ENCODE measurements at regions not wholly inside any gene's neighbourhood (a gene's known extent, or its start where the extent isn't known, plus 50 kb on each side); places are given as distances from the start of the nearest gene placed in this dataset.

DNA sequence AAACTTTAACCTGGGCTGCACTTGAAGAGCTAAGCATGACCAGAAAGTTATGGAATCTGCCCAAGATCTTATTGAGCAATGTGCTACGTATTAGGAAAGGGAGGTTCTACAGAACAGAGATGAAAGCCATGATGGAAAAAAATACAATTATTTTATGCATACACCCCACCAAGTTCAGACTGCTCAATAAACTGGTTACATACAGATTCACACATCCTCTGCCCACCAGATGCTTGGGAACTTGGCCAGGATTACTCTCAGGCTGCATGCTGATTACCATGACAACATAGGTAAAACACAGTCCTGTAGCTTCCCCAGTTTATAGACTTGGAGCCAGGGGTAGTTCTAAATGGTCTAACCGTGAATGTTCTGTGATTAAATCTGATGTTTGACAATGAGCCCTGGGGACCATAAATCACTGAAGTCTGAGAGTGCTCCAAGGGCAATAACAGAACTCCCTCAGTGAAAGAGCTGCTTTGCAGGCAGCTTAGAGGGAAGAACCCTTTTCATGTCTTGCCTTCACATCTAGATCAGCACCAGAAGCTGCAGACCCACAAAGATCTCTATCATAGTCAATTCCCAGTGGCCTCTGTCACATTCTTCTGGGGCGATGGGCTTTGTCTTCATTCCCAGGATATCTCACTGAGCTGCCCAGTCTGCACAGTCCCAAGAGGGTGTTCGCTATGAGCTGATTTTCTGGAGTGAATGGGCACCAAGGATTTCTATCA is 232.2 kb downstream of the EMP1 start:
- TF ChIP-seq, protein P1, sequence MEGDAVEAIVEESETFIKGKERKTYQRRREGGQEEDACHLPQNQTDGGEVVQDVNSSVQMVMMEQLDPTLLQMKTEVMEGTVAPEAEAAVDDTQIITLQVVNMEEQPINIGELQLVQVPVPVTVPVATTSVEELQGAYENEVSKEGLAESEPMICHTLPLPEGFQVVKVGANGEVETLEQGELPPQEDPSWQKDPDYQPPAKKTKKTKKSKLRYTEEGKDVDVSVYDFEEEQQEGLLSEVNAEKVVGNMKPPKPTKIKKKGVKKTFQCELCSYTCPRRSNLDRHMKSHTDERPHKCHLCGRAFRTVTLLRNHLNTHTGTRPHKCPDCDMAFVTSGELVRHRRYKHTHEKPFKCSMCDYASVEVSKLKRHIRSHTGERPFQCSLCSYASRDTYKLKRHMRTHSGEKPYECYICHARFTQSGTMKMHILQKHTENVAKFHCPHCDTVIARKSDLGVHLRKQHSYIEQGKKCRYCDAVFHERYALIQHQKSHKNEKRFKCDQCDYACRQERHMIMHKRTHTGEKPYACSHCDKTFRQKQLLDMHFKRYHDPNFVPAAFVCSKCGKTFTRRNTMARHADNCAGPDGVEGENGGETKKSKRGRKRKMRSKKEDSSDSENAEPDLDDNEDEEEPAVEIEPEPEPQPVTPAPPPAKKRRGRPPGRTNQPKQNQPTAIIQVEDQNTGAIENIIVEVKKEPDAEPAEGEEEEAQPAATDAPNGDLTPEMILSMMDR (conservative IDR thresholded peaks at IDR 0.05; ENCODE audit: low read depth, low read length), result no peak
- TF ChIP-seq EZH2 (IDR thresholded peaks at IDR 0.05; ENCODE audit: low read length, unreplicated experiment), result no peak
